Lung (tissue), 11 donors: ENCODE measurements at regions not wholly inside any gene's neighbourhood (a gene's known extent, or its start where the extent isn't known, plus 50 kb on each side); places are given as distances from the start of the nearest gene placed in this dataset.

Experiments
- ATAC-seq: fragments of 200-7000 bp; cut with Tn5 transposase; one replicate; pipeline ENCODE4 v1.9.1; 2020; ENCODE audit warnings: moderate number of reproducible peaks; ENCODE audit not compliant: insufficient read depth, low FRiP score
- DNase-seq, 3 donors: peaks; one replicate each; pipeline ENCODE4 v3.0.0-alpha.2; 2013 to 2017
- H3K27ac ChIP-seq, 2 donors: one replicate each; pipeline ENCODE4 v1.5.1; 2013; ENCODE audit warnings: mild to moderate bottlenecking in 2 of 2, moderate library complexity in 2 of 2, control low read depth in 1 of 2, inconsistent platforms in 1 of 2, low read depth in 1 of 2, low read length in 1 of 2
- H3K27me3 ChIP-seq, 3 donors: one replicate each; pipeline ENCODE4 v1.5.1; 2013; ENCODE audit warnings: low read length in 2 of 3; ENCODE audit not compliant: control insufficient read depth in 3 of 3, insufficient read depth in 3 of 3
- H3K36me3 ChIP-seq, 4 donors: one replicate each; pipeline ENCODE4 v1.5.1; 2013; ENCODE audit warnings: low read length in 4 of 4, mild to moderate bottlenecking in 1 of 4, moderate library complexity in 1 of 4; ENCODE audit not compliant: control insufficient read depth in 4 of 4, insufficient read depth in 4 of 4
- H3K4me1 ChIP-seq, 5 donors: one replicate each; pipeline ENCODE4 v1.5.1; 2013; ENCODE audit warnings: low read length in 5 of 5, mild to moderate bottlenecking in 2 of 5, moderate library complexity in 1 of 5; ENCODE audit not compliant: control insufficient read depth in 5 of 5, insufficient read depth in 5 of 5
- H3K4me3 ChIP-seq: one replicate; pipeline ENCODE4 v1.5.1; 2013; ENCODE audit warnings: mild to moderate bottlenecking, control low read depth, moderate library complexity
- H3K9ac ChIP-seq, 2 donors: one replicate each; pipeline ENCODE4 v1.5.1; 2013; ENCODE audit warnings: low read length in 2 of 2, control low read depth in 1 of 2; ENCODE audit not compliant: insufficient read depth in 1 of 2
- H3K9me3 ChIP-seq, 4 donors: one replicate each; pipeline ENCODE4 v1.5.1; 2013; ENCODE audit warnings: low read length in 3 of 4, mild to moderate bottlenecking in 1 of 4, moderate library complexity in 1 of 4; ENCODE audit not compliant: control insufficient read depth in 4 of 4, insufficient read depth in 3 of 4
- WGBS, 2 donors: extraction: QIAGEN DNeasy Blood & Tissue Kit; methylation state at CpG; one replicate each; pipeline ENCODE4 v1.1.7; 2013; 5-methylcytosine and 5-hydroxymethylcytosine counted together
- TF ChIP-seq, protein P1 (sequence below): IDR thresholded peaks from 2 replicates; pipeline ENCODE4 v1.5.1; 2012; ENCODE audit warnings: mild to moderate bottlenecking; ENCODE audit errors: control extremely low read depth, extremely low read depth
- donor health status: control.
- donor health status: control.
- donor health status: Bipolar disorder and iron deficiency.
- donor health status: healthy.
- donor health status: DM: yes; HTN: yes; CAD: no.

- no peak overlapping the region for H3K27ac ChIP-seq
- TF ChIP-seq, protein P1, sequence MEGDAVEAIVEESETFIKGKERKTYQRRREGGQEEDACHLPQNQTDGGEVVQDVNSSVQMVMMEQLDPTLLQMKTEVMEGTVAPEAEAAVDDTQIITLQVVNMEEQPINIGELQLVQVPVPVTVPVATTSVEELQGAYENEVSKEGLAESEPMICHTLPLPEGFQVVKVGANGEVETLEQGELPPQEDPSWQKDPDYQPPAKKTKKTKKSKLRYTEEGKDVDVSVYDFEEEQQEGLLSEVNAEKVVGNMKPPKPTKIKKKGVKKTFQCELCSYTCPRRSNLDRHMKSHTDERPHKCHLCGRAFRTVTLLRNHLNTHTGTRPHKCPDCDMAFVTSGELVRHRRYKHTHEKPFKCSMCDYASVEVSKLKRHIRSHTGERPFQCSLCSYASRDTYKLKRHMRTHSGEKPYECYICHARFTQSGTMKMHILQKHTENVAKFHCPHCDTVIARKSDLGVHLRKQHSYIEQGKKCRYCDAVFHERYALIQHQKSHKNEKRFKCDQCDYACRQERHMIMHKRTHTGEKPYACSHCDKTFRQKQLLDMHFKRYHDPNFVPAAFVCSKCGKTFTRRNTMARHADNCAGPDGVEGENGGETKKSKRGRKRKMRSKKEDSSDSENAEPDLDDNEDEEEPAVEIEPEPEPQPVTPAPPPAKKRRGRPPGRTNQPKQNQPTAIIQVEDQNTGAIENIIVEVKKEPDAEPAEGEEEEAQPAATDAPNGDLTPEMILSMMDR: no peak
- H3K27me3 ChIP-seq: no peaks in the 10 kb centered on the region
- H3K4me1 ChIP-seq: no peaks in the 10 kb centered on the region
- DNase-seq (no peak), ATAC-seq (no peak)
- WGBS, 2 donors: 40 to 55% methylated on average over 18 of the region's 18 CpGs
- H3K36me3 ChIP-seq: no peaks in the 10 kb centered on the region
- no peak overlapping the region for H3K4me3 ChIP-seq
- no peak overlapping the region for H3K9ac ChIP-seq
- H3K9me3 ChIP-seq: no peaks in the 10 kb centered on the region
Measured at GRCh38 chr17:14813649-14814370, 451.3 kb downstream of the PMP22 start.

- no peak for ATAC-seq
- H3K27me3 ChIP-seq: no peaks in the 10 kb centered on the region
- DNase-seq: no peak
- no peak overlapping the region for H3K27ac ChIP-seq
- peaks cover 0 to 5% (median 0%) of the 10 kb centered on the region in 5 donors for H3K4me1 ChIP-seq
- H3K4me3 ChIP-seq: no peak overlapping the region
- no peaks in the 10 kb centered on the region for H3K36me3 ChIP-seq
- H3K9me3 ChIP-seq: peaks cover 0 to 7% (median 0%) of the 10 kb centered on the region in 4 donors
- no peak overlapping the region for H3K9ac ChIP-seq
- TF ChIP-seq, protein P1: no peak
Measured at GRCh38 chr17:14808425-14808824, 456.7 kb downstream of the PMP22 start.

DNA sequence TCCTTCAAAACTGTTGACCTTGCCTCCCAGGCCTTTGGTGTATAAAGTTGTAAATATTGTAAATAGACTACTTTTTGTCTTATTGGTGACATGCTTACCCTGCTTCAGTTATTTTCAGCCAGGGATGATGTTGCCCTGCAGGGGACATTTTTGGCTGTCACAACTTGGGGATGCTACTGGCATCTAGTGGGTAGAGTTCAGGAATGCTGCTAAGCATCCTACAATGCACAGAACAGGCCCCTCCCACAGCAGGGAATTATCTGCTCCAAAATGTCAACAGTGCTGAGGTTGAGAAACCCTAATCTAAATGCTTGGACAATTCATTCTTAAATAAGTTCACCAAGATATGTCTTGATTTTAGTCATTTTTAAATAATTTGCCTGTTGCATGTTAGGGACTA is 459.8 kb downstream of the PMP22 start:
- Histone ChIP-seq H3K4me1 (peaks cover 0 to 5% (median 0%) of the 10 kb centered on the region in 5 donors), H3K9me3 (peaks cover 0 to 7% (median 1%) of the 10 kb centered on the region in 4 donors), H3K27ac (no peak overlapping the region), H3K4me3 (no peak overlapping the region), H3K9ac (no peak overlapping the region), H3K27me3 (no peaks in the 10 kb centered on the region), H3K36me3 (no peaks in the 10 kb centered on the region)
- no peak for DNase-seq
- no peak for ATAC-seq
- TF ChIP-seq, protein P1: no peak

- TF ChIP-seq, protein P1: no peak
- peaks cover 0 to 5% (median 0%) of the 10 kb centered on the region in 5 donors for H3K4me1 ChIP-seq
- H3K27me3 ChIP-seq: no peaks in the 10 kb centered on the region
- H3K27ac ChIP-seq: no peak overlapping the region
- H3K36me3 ChIP-seq: no peaks in the 10 kb centered on the region
- peak in 2 of 3 donors; percentile 66 to 80 for DNase-seq
- H3K9me3 ChIP-seq: peaks cover 0 to 7% (median 1%) of the 10 kb centered on the region in 4 donors
- H3K4me3 ChIP-seq: no peak overlapping the region
- no peak for ATAC-seq
- WGBS, 2 donors: 68 to 84% methylated on average over 3 of the region's 3 CpGs
- no peak overlapping the region for H3K9ac ChIP-seq
Measured at GRCh38 chr17:14803826-14804225, 461.3 kb downstream of the PMP22 start.
